ENCODE measurements at regions not wholly inside any gene's neighbourhood (a gene's known extent, or its start where the extent isn't known, plus 50 kb on each side); places are given as distances from the start of the nearest gene placed in this dataset.

DNA sequence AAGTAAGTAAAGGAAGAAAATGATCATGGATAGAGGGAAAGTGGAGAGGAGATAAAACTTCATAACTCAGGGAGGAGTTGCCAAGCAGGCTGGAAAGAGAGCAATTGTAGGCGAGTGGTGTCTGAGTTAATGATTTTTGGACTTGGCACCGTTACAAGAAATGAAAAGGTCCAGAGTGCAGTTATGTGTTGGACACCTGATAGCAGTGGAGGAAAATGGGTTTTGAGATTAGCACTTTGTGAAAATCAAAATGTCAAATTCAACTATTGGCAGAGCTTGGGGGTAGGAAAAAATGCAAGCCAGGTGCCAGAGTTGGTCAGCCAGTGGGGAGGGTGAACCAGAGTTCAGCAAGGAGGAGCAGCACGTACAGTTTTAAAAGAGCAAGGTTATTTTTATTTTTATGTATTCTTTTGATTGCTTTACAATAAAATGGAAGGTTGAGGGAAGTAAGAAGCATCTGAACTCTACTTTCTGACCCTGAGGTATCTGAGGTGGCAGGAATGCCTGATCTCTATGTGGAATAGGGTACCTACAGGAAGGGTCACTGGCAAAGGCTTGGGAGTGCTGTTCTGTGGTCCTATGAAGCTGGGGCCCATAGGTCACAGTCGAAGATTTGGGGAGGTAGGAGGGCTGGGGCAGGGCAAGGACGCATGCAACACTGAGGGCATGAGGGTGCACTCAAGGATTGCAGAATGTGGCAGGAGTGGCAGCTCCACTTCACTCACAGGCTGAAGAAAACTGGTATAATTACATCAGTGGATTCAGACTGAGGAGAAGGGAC lies 127.5 kb downstream of the CD8B2 start:
- no peak overlapping the region for H3K4me2 ChIP-seq (ENCODE audit: low read length)
- H3K4me3 ChIP-seq (ENCODE audit: low read length) = no peak overlapping the region
- H3K4me1 ChIP-seq (ENCODE audit: low read length) = no peaks in the 10 kb centered on the region
- no peaks in the 10 kb centered on the region for H3K36me3 ChIP-seq (replicated peaks; ENCODE audit: low read depth, low read length)
- H3K79me2 ChIP-seq (ENCODE audit: low read length) = no peaks in the 10 kb centered on the region
- H3K27ac ChIP-seq (ENCODE audit: low read length) = no peak overlapping the region
- H3K9me3 ChIP-seq (ENCODE audit: insufficient read depth, low read length) = no peaks in the 10 kb centered on the region
- no peaks in the 10 kb centered on the region for H4K20me1 ChIP-seq (ENCODE audit: insufficient read depth, low read length)
- no peak for TF ChIP-seq EZH2phosphoT487 (IDR thresholded peaks at IDR 0.05; ENCODE audit: low read depth)
- TF ChIP-seq, protein P1, sequence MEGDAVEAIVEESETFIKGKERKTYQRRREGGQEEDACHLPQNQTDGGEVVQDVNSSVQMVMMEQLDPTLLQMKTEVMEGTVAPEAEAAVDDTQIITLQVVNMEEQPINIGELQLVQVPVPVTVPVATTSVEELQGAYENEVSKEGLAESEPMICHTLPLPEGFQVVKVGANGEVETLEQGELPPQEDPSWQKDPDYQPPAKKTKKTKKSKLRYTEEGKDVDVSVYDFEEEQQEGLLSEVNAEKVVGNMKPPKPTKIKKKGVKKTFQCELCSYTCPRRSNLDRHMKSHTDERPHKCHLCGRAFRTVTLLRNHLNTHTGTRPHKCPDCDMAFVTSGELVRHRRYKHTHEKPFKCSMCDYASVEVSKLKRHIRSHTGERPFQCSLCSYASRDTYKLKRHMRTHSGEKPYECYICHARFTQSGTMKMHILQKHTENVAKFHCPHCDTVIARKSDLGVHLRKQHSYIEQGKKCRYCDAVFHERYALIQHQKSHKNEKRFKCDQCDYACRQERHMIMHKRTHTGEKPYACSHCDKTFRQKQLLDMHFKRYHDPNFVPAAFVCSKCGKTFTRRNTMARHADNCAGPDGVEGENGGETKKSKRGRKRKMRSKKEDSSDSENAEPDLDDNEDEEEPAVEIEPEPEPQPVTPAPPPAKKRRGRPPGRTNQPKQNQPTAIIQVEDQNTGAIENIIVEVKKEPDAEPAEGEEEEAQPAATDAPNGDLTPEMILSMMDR (IDR thresholded peaks at IDR 0.05; ENCODE audit: low read depth, low read length) = no peak
- no peak overlapping the region for H3K9ac ChIP-seq (ENCODE audit: low read length)
- H3K27me3 ChIP-seq (ENCODE audit: low read depth, low read length) = no peaks in the 10 kb centered on the region
- no peak overlapping the region for H2AFZ ChIP-seq (ENCODE audit: low read depth, low read length)

DNA sequence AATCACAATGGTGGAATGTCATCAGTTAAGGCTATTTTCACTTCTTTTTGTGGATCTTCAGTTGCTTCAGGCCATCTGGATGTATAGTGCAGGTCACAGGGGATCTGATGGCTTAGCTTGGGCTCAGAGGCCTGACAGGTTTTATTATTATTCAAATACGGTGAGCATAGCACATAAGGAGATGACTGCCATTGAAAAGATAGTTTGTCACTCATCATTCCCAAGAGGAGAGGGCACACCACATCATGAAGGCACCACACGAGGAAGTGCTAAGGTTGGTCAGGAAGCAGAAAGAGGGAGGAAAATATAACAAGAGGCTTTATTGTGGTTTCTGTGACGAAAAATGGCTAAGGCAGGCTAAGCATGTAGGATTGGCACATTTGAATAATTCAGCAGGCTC lies 131.4 kb downstream of the CD8B2 start:
- Histone ChIP-seq H2AFZ (ENCODE audit: low read depth, low read length) (no peak overlapping the region), H3K9me3 (ENCODE audit: insufficient read depth, low read length) (no peaks in the 10 kb centered on the region), H3K79me2 (ENCODE audit: low read length) (no peaks in the 10 kb centered on the region), H3K4me1 (ENCODE audit: low read length) (no peaks in the 10 kb centered on the region), H3K27me3 (ENCODE audit: low read depth, low read length) (no peaks in the 10 kb centered on the region), H3K4me3 (ENCODE audit: low read length) (no peak overlapping the region), H3K4me2 (ENCODE audit: low read length) (no peak overlapping the region), H3K27ac (ENCODE audit: low read length) (no peak overlapping the region), H3K36me3 (replicated peaks; ENCODE audit: low read depth, low read length) (no peaks in the 10 kb centered on the region), H3K9ac (ENCODE audit: low read length) (no peak overlapping the region), H4K20me1 (ENCODE audit: insufficient read depth, low read length) (no peaks in the 10 kb centered on the region)
- no peak for TF ChIP-seq EZH2phosphoT487 (IDR thresholded peaks at IDR 0.05; ENCODE audit: low read depth)
- TF ChIP-seq, protein P1 (IDR thresholded peaks at IDR 0.05; ENCODE audit: low read depth, low read length) = no peak

GRCh38 chr2:106623456-106623855 lies 136.3 kb downstream of the CD8B2 start:
- Histone ChIP-seq H3K4me1 (ENCODE audit: low read length) (no peaks in the 10 kb centered on the region), H3K9ac (ENCODE audit: low read length) (no peak overlapping the region), H3K4me2 (ENCODE audit: low read length) (no peak overlapping the region), H4K20me1 (ENCODE audit: insufficient read depth, low read length) (no peaks in the 10 kb centered on the region), H3K79me2 (ENCODE audit: low read length) (no peaks in the 10 kb centered on the region), H2AFZ (ENCODE audit: low read depth, low read length) (no peak overlapping the region), H3K4me3 (ENCODE audit: low read length) (no peak overlapping the region), H3K27me3 (ENCODE audit: low read depth, low read length) (no peaks in the 10 kb centered on the region), H3K36me3 (replicated peaks; ENCODE audit: low read depth, low read length) (no peaks in the 10 kb centered on the region), H3K9me3 (ENCODE audit: insufficient read depth, low read length) (no peaks in the 10 kb centered on the region), H3K27ac (ENCODE audit: low read length) (no peak overlapping the region)
- no peak for TF ChIP-seq EZH2phosphoT487 (IDR thresholded peaks at IDR 0.05; ENCODE audit: low read depth)
- TF ChIP-seq, protein P1 (IDR thresholded peaks at IDR 0.05; ENCODE audit: low read depth, low read length) = no peak

DNA sequence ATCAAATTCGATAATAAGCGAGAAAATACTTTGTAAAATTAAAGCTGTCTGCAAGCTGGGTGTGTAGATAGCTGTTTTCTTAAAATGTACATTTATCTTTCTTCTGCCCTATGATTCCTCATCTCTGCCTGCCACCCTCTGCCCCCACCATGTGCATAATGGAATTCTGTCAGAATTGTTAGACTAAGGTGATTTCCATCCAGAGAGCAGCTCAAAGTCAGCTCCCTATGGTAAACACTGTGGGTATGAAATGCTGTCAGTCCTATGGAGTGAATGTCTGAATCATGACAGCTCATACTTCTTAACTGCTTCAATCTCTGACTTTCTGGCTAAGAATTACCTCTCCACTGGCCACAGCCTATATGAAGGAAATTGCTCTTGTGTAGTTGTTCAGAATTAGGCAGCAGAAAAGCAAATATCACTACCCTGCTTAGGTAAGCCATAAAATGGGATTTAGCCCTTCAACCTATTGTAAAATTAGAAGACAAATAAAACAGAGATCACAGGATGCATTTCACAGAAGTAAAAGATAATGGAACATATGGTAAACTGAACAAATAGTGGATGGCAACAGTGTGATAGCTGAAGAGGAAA lies 137.7 kb downstream of the CD8B2 start:
- no peaks in the 10 kb centered on the region for H3K27me3 ChIP-seq (ENCODE audit: low read depth, low read length)
- no peaks in the 10 kb centered on the region for H3K79me2 ChIP-seq (ENCODE audit: low read length)
- no peak overlapping the region for H3K27ac ChIP-seq (ENCODE audit: low read length)
- no peak overlapping the region for H2AFZ ChIP-seq (ENCODE audit: low read depth, low read length)
- H3K4me1 ChIP-seq (ENCODE audit: low read length) = no peaks in the 10 kb centered on the region
- H3K4me2 ChIP-seq (ENCODE audit: low read length) = no peak overlapping the region
- H3K9ac ChIP-seq (ENCODE audit: low read length) = no peak overlapping the region
- H3K4me3 ChIP-seq (ENCODE audit: low read length) = no peak overlapping the region
- no peaks in the 10 kb centered on the region for H4K20me1 ChIP-seq (ENCODE audit: insufficient read depth, low read length)
- H3K9me3 ChIP-seq (ENCODE audit: insufficient read depth, low read length) = no peaks in the 10 kb centered on the region
- no peak for TF ChIP-seq EZH2phosphoT487 (IDR thresholded peaks at IDR 0.05; ENCODE audit: low read depth)
- TF ChIP-seq, protein P1 (IDR thresholded peaks at IDR 0.05; ENCODE audit: low read depth, low read length) = no peak
- H3K36me3 ChIP-seq (replicated peaks; ENCODE audit: low read depth, low read length) = no peaks in the 10 kb centered on the region

Measured in OCI-LY3 (cell line).